Neutrophil (primary cell): ENCODE measurements at regions not wholly inside any gene's neighbourhood (a gene's known extent, or its start where the extent isn't known, plus 50 kb on each side); places are given as distances from the start of the nearest gene placed in this dataset.

Source experiments
- H3K27ac ChIP-seq: fragments of 200-600 bp; sonication (generic); 2 replicates; pipeline ENCODE4 v1.5.1; 2016; ENCODE audit warnings: mild to moderate bottlenecking, moderate library complexity
- H3K27me3 ChIP-seq: fragments of 200-600 bp; sonication (generic); 2 replicates; pipeline ENCODE4 v1.6.0; 2016; ENCODE audit warnings: mild to moderate bottlenecking
- H3K36me3 ChIP-seq: fragments of 200-600 bp; sonication (generic); 2 replicates; pipeline ENCODE4 v1.5.1; 2017
- H3K4me1 ChIP-seq, 2 experiments: fragments of 200-600 bp in 1 of 2; sonication (generic) in 1 of 2; 1 replicate in 1 of 2; 2 replicates in 1 of 2; pipeline versions ENCODE4 v1.5.1 to v1.6.1; 2013 to 2016; ENCODE audit warnings: low read depth in 1 of 2, low read length in 1 of 2, mild to moderate bottlenecking in 1 of 2, moderate library complexity in 1 of 2; ENCODE audit not compliant: control insufficient read depth in 1 of 2, insufficient read depth in 1 of 2
- H3K4me3 ChIP-seq, 2 experiments: fragments of 200-600 bp in 1 of 2; sonication (generic) in 1 of 2; 1 replicate in 1 of 2; 2 replicates in 1 of 2; pipeline ENCODE4 v1.5.1; 2013 to 2016; ENCODE audit warnings: low read depth in 1 of 2, low read length in 1 of 2, mild to moderate bottlenecking in 1 of 2, moderate library complexity in 1 of 2
- H3K9me3 ChIP-seq: fragments of 200-600 bp; sonication (generic); 2 replicates; pipeline ENCODE4 v1.5.1; 2016
- CTCF ChIP-seq: fragments of 200-600 bp; sonication (generic); IDR thresholded peaks from 2 replicates; pipeline ENCODE4 v1.5.1; 2016; ENCODE audit warnings: antibody characterized with exemption

- no peaks in the 10 kb centered on the region for H3K27me3 ChIP-seq
- H3K9me3 ChIP-seq = no peaks in the 10 kb centered on the region
- no peak overlapping the region for H3K4me3 ChIP-seq
- no peaks in the 10 kb centered on the region for H3K36me3 ChIP-seq
- H3K27ac ChIP-seq = no peak overlapping the region
- no peak for TF ChIP-seq CTCF
- peaks cover 10 to 17% of the 10 kb centered on the region in 2 experiments for H3K4me1 ChIP-seq
Measured at GRCh38 chr1:59184365-59184905, 112.5 kb upstream of the FGGY start.

DNA sequence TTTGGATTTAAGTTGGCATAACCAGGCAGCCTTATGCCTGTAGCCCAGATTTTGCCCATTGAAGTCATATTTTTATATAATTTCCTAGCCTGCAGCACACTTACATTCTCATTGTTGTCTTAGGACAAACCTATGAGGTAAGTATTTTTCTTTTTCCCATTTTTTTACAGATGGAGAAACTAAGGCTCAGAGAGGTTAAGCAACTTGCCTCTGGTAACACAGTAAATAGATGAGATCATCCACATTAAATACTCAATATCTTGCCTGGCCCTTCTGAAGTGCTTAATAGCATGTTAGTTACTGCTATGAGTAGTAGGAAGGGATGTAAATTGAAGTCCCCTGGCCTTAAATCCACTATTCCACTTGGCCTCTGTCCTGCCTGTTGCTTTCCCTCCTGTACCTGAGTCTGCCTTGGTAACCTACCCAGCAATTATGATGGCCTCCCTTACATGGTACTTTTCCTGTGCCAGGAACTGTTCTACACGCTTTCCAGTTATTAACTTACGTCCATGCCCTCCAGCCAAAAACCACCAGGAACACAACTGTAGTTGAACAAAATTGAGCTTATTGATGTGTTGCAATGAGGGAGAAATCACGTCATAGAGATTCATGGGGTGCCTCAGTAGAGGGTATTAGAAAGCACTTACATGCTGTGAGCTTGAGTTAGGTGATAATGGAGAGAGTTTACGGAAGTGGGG is 111.6 kb upstream of the FGGY start:
- Histone ChIP-seq H3K36me3 (no peaks in the 10 kb centered on the region), H3K27ac (no peak overlapping the region), H3K4me1 (peaks cover 10 to 17% of the 10 kb centered on the region in 2 experiments), H3K4me3 (no peak overlapping the region), H3K9me3 (no peaks in the 10 kb centered on the region), H3K27me3 (no peaks in the 10 kb centered on the region)
- TF ChIP-seq CTCF = no peak

DNA sequence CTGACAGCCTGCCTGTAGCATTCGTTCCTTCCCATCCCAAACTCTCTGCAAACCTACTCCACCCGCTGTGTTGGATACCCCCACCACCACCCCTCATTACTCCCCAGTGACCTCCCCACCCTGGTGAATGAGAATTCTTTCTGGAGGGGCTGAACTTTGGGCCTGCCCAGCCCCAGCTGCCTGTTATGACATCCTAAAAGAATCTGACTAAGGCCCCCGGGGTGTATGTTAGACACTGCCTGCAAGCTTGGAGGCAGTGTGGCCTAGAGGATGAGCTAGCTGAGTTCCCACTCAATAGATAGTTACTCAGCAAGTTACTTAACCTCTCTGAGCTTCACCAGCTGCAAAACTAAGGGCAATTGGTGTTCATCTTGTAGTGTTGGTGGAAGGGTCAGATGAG is 110.2 kb upstream of the FGGY start:
- TF ChIP-seq CTCF = no peak
- H3K27me3 ChIP-seq = no peaks in the 10 kb centered on the region
- H3K36me3 ChIP-seq = no peaks in the 10 kb centered on the region
- H3K4me1 ChIP-seq = peaks cover 10 to 17% of the 10 kb centered on the region in 2 experiments
- H3K9me3 ChIP-seq = no peaks in the 10 kb centered on the region
- no peak overlapping the region for H3K27ac ChIP-seq
- H3K4me3 ChIP-seq = no peak overlapping the region

GRCh38 chr1:59188413-59189213 is 108.3 kb upstream of the FGGY start:
- Histone ChIP-seq H3K27me3 (no peaks in the 10 kb centered on the region), H3K27ac (no peak overlapping the region), H3K4me1 (peaks cover 3 to 8% of the 10 kb centered on the region in 2 experiments), H3K36me3 (no peaks in the 10 kb centered on the region), H3K9me3 (no peaks in the 10 kb centered on the region), H3K4me3 (no peak overlapping the region)
- TF ChIP-seq CTCF = no peak

GRCh38 chr1:59193443-59194093 is 103.3 kb upstream of the FGGY start:
- no peaks in the 10 kb centered on the region for H3K4me1 ChIP-seq
- no peak for TF ChIP-seq CTCF
- H3K27me3 ChIP-seq = no peaks in the 10 kb centered on the region
- H3K4me3 ChIP-seq = no peak overlapping the region
- H3K27ac ChIP-seq = no peak overlapping the region
- H3K36me3 ChIP-seq = no peaks in the 10 kb centered on the region
- no peaks in the 10 kb centered on the region for H3K9me3 ChIP-seq
